H4 (cell line): ENCODE measurements at regions not wholly inside any gene's neighbourhood (a gene's known extent, or its start where the extent isn't known, plus 50 kb on each side); places are given as distances from the start of the nearest gene placed in this dataset.

Experiments used
- DNase-seq: peaks from one replicate; pipeline ENCODE4 v3.0.0-alpha.2; 2015; ENCODE audit warnings: low spot score

DNA sequence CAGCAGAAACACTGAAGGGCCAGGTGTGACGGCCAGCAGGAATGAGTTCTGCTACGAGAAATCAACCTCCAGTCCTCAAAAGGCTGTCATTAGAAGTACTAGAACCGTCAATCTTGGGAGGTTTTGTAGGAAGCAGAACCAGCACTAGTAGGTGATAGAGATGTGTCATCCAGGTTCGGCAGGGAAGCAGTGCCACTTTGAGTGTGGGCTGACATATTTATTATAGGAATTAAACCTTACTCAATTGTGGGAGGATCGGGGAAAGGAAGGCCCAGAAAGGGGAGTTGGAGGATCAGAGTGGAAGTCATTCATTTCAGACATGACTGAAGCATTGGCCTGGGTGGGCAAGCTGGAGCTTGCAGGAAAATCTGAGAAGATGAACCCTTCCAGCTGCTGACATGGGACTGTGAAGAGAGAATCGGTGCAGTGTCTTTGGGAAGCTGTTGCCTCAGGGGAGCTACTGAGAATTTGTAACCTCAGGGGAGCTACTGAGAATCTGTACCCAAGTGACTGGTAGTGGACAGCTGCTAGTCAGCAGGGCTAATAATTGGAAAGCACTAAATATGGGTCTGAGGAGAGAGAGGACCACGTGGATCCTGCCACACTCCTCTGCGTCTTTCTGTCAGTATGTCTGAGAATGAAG, 177.4 kb downstream of the SPRY1 start:
- DNase-seq = no peak

DNA sequence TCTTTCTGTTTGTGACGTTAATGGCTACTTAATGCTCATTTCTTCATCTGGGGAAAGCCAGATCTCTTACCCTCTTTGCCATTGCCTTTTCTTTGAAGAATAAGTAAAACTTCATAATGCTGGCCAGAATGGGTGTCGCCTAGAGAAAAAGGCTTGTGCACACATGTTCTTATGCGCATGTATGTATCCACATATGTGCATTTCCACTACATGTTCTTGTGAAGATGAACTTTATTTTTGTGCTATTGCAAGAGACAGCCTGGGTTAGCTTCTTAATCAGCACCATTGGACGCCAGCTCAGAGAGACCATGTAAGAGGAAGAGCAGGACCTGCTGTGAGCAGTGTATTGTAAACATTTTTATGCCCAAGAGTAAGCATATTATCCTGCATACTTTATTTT, 178.7 kb downstream of the SPRY1 start:
- no peak for DNase-seq

DNA sequence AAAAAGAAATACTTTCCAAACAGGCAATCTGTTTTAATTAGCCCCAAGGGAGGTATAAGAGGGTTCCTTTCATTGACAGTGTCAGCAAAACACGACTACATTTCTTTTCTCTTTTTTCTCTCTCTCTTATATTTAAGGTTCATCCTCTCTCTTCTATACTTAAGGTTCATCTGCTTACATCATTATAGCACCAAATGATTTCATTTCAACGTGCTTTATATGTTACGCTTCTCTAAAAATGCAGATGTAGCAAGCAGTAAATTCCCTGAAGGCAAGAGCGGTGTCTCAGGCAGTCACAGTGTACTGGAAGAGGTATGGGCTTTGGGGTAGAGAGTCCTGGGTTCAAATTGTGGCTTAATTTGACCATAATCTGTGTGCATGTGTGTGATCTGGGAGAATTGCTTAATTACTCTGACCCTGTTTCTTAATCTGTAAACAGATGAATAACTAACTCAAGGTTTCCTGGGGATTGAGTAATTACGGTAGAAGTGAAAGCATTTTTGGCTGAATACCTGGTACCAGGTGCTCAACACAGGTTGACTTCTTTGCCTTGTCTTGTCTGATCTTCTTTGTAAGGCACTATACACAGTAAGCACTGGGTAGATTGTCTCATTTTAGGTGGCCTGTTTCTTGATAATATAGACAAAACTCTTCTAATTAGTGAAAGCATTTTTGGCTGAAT, 180.8 kb downstream of the SPRY1 start:
- DNase-seq = no peak

DNA sequence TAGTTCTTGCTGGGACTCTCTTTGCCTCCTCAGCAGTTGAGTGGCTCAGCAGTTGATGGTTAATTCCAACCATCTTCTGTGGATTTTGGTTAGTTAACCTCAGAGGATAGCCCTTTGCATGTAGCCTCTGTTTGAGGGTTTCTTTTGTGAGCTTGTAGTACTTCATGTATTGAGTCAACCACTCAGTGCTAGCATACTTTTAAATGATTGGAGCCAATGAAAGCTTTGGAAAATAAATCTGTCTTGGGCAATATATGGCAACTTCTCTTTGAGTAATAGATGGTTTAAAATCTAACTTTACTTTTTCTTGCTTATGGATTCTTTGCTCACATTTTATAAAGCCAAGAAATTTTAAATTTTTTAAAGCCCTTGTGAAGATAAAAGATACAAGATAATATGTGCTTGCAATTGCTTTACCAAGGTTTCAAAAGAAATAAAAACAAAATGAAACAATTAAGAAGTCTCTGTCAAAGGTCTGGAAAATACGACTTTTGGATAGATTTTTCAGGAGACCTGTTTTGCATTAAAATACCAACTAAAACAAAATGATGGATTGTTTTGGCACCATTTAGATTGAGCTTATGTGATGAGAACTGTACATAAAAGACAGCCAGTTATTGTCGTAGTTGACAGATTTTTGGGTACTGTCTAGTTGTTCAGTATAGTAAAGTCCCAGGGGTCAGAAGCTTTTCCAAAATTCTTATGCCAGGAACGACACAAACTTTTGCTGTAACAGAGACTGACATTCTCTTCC, 181.9 kb downstream of the SPRY1 start:
- no peak for DNase-seq

DNA sequence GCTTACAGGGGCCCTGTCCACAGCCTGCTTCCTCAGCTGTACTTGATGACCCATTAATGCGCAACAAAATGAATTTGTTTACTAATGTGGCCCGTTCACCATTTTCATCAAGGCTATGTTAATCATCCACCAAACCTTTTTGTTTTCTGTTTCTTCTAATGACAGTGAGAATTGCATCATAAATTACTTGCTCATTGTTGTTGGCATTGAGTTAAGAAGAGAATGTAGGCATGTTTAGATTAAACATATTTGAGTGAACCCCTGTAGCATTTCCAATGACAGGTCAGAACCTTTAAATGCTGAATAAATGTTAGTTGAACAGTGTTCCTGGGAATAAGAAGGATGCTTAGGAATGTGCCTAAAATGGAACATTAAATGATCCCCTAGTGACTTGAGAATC, 183.4 kb downstream of the SPRY1 start:
- DNase-seq = no peak

DNA sequence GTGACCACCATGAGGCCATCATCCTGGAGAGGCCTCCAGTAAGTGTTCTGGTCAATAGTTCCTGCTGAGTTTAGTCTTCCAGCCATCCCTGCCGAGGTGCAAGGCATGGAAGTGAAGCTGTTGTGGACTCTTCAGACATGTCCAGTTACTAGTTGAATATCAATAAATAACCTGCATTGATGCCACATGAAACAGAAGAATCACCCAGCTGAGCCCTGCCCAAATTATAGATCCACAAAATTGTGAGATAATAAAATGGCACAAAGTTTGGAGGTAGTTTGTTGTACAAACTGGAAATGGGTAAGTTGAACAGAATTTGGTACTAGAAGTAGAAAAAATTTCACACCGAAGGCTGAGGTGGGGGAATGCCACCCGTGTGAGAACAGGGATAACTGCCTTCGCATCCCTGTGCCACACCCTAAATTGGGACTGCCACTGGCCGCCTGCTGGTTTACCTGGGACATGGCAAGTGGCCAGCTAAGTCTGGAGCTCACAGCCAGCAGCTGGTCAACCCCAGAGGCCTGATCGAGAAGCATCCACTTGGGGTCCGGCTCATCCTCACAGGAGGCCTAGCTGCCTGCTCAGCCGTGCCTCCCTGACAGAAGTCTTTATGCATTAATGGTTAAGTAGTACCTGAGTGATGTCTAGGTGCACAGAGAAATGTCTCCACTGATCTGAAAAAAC, 184.5 kb downstream of the SPRY1 start:
- no peak for DNase-seq

DNA sequence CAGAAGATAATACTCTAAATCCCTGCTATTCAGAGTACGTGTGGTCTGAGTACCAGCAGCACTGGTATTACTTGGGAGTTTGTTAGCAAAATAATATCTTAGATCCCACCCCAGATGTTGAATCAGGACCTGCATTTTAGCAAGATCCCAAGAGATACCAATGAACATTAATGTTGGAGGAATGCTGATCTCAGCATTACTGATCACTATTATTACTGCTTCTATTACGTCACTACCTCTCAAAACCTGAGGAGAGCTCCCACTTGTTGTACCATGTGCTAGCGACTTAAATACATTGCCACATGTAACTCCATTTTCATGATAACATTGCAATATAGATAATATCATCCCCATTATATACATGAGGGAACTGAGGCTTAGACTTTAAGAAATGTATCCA, 185.2 kb downstream of the SPRY1 start:
- no peak for DNase-seq

DNA sequence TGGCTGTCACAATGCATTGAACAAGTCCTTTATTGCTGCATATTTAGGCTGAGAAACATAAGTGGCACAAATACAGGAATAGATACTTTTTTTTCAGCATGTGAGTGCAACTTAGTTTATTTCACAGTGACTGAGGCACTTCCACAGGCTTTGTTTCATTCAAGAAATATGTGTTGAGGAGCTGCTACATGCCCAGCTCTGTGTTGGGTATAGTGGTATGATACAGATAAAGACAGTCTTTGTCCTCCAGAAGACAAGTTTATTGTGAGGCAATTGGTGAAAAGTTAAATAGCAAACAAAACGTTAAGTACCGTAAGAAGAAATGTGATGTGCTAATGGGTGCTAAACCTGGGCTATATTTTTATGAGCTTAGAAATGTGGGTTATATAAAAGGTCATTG, 186.4 kb downstream of the SPRY1 start:
- no peak for DNase-seq

DNA sequence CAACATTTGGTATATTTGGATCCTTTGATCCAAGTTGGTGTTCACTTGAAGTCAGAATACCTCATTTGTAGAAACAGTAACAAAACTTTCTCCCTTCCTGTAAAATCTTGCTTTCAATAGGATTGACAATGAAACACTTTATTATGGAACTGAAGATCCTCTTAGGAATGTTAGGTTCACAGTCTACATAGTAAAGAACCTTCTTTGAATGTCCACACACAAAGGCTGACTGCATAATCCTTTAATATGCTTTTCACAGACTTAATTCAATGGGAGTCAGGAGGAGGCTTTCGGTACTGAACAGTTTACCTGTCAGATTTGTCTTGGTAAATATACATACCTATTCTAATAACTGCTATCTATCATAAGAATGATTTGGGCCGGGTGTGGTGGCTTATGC, 188.5 kb downstream of the SPRY1 start:
- no peak for DNase-seq

DNA sequence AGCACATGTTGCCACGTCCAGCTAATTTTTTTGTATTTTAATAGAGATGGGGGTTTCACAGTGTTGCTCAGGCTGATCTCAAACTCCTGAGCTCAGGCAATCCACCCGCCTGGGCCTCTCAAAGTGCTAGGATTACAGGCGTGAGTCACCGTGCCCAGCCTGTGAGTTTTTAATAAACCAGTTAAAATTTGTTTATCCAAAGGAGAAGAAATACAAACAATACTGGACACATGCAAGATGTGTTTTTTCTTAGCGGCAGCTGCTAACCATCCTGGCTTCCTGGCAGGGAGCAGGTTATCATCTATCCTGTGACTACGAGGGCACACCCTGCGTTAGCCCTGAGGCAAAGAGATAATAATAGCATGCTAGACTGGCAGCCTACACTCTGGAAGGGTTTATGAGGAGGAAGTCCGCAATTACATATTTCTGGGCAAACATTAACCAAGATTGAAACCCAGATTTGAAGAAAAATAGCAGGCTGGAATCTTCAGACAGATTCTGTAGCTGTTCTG, 191.4 kb downstream of the SPRY1 start:
- DNase-seq = peak; percentile 98

DNA sequence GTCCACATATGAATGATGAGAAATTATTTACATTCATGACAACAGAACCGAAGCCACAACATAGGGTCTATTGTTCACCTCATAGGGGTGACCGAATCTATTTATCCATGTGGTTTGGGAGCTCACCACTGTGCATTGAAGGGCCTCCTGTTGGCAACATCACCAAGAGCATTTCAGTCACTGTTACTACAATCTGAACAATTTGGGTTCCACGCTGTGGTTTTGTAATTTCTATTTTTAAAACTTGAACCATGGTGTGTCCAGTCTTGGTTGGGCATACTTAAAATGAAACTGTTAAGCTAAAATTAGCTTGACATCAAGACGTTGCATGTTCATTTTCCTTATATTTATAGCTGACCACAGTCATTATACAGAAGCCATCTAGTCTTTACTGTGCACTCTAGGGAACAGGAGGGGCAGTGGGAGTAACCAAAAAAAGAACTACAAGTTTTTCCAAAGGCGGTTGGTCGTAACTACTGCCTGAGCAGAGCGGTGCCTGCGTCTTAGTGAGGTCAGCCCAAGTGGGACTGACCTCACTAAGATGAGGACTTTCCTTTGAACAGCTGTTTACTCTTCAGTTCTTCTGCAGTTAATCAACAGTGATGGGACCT, 192.1 kb downstream of the SPRY1 start:
- peak; percentile 96 for DNase-seq

DNA sequence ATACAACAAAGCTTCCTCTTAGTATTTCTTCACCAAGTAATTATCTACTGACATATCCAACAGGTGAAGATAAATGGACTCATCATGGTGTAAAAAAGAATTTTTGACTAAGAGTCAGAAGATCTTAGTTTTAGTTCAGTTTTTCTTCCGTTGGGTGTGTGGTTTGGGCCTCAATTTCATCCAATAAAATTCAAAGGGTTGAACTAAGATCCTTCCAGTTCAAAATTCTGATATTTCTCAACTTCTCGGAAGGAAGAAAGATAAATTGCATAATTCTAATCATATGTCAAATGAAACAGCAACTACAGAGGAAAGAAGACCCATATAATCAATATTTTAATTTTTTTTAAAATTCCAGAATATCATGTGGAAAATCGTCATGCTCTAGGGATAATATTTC, 192.7 kb downstream of the SPRY1 start:
- no peak for DNase-seq

DNA sequence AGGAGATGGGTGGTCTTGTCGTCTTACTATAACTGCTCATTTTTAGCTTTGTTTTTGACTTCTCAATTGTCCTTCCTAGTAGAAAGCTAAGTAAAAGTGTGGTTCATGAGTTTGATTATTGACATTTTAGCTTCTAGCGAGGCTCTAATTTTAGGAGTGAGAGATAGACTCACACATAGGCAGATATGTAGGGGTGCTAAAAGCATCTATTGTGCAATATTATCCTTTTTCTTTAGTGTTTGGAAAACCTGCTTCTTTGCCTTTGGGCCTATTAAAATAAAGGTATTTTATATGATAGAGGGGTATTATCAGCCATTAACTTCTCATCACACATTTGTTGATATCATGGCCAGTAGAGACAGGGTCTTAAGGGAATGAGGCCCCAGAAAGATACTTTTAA, 195.3 kb downstream of the SPRY1 start:
- no peak for DNase-seq

DNA sequence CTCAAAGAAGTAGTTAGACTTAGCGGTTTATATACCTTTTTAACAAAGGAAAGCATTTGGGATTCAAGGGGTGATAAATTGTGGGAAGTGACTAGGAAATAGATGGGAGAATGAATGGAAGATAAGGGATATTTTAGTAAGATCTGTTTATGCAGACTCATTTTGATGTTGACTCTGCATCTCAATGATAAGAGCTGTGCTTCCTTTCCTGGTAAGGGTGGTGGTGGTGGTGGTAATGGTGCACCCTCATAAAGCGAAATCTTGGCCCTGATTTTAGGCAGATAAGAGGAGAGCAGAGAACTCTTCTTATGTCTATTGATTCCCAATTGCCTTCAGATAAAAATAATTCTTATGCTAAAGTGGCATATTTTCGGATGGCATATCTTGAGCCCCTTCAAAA, 197.1 kb downstream of the SPRY1 start:
- DNase-seq = no peak

DNA sequence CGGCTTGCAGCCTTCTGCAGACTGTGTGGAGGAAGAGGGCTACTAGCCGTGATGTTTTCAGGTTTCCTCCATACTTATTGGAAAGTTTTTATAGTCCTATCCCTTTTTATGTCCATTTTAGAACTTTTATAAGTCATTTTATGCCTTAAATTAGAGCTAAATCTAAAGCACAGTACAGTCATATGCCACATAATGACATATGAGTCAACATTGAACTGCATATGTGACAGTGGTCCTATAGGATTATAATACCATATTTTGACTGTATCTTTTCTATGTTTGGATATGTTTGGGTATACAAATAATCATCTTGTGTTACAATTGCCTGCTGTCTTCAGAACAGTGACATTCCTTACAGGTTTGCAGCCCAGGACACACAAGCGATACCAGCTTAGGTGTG, 200.2 kb downstream of the SPRY1 start:
- DNase-seq = no peak

DNA sequence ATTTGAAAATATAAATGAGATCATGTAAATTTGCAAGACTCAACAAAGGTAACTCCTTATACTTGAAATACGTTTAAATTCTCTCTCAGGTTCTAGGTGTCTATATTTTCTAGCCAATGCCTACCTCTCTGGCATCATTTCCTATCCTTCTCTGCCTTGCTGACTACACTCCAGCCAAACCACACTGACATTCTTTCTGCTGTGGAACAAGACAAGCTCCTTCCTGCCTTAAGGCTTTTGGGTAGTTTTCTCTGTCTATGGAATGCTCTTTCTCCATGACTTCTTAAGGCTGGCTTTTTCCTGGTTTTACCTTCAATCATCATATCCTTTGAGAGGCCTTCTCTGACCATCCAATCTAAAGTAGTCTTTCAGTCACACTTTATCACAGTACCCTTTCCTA, 201.0 kb downstream of the SPRY1 start:
- DNase-seq = peak; percentile 66

DNA sequence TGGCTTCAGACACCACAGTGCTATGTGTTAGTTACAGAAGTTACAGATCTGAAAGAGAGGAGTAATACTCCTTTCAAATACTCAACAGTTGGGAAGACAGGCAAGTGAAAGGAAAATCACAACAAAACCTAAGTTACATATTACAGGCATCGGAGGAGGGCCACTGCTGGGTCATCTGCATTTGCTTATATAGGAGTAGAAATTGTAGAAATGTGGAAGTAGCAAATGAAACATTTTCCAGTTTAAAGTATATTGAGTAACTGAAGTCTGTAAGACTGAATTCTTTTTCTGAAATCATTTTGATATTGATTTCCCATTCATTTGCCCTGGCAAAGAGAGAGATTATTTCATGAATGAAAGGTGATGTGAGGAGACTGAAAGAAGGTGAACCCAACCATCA, 201.7 kb downstream of the SPRY1 start:
- DNase-seq = no peak

DNA sequence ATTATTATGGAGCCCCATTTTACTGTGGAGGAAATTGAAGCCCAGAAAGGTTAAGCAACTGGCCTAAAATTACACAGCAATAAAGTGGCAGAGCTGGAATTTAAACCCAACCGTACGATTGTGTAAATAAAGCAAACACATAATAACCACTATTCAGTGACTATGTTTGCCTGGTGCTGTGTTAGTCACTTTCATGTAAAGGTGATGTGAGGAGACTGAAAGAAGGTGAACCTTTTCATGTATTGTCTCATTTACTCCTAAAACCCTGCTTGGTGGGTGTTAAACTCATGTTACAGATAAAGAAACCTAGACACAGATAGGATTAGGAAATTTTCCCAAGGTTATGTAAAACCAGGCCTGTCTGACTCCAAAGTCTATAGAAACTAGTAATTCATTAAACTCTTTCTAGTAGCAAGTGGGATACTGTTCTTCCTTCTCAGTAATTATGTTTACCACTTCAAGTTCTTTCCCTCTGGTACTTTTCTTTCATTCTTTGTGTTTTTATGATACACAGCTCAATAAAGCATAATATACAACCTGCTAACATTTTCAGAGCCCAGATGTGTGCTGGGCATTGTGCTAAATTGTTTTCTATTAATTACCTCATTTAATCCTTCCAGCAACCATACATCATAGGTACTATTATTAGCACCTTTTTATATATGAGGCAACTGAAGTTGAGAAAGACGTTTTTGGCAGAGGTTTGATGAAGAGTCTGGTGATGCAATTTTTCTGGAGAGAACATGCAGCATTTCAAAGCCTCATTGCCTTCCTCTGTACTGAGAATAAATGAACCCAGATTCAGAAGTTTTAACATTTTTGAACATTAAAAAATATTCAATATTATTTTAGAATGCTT, 202.7 kb downstream of the SPRY1 start:
- no peak for DNase-seq

DNA sequence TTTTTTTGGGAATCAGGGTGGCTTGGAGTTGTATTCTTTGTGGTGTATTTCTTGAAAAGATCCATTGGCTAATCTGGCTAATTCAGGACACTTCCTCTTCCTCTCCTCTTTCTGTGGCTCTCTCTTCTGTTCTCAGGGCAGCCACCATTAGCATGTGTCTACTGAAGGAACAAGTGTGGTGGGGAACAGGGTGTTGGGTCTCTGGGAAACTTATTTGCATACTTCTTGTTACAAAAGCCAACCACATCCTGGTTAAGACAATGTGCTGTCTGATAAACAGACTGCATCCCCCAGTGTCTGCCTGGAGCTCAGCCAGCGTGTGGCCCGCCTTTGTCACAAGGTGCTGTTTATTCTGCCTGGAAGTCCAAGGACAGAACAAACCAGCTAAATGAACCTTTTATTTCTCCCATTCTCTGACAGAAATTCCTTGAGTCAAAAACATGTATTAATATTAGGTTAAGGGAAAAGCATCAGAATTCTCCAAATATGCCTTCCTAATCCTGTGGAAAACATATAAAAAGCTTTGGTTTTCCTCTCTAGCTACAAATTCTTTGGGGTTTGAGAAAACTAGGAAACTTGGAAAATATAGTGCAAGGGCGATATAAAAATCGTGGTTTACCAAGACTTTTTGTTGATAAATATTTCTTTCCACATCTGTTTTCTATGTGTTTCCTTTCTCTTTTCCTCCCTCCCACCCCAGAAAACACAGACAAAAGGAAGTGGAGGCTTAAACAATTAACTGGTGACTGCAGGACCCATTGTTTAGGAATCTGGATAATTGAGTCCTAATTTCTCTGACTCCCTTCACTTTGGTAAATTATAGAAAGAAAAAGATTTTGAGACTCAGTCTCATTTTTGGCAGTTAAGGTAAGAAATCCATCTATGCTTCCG, 203.6 kb downstream of the SPRY1 start:
- DNase-seq = peak; percentile 88
